HG03558 (cell line): ENCODE measurements at regions not wholly inside any gene's neighbourhood (a gene's known extent, or its start where the extent isn't known, plus 50 kb on each side); places are given as distances from the start of the nearest gene placed in this dataset.

Experiments used
- ATAC-seq: cut with Tn5 transposase; IDR thresholded peaks from one replicate; pipeline ENCODE4 v1.9.1; 2021; ENCODE audit warnings: moderate number of reproducible peaks; ENCODE audit not compliant: unreplicated experiment; ENCODE audit errors: extremely low read depth

- no peak for ATAC-seq
Measured at GRCh38 chr4:79495447-79495846, 87.4 kb upstream of the GK2 start.

GRCh38 chr4:79492148-79492547 lies 84.1 kb upstream of the GK2 start:
- ATAC-seq = no peak

GRCh38 chr4:79489506-79489905 lies 81.5 kb upstream of the GK2 start:
- ATAC-seq = no peak

- no peak for ATAC-seq
Measured at GRCh38 chr4:79476196-79476595, 68.2 kb upstream of the GK2 start.

GRCh38 chr4:79473439-79473724 lies 65.4 kb upstream of the GK2 start:
- ATAC-seq = no peak

GRCh38 chr4:79472693-79473438 lies 64.8 kb upstream of the GK2 start:
- no peak for ATAC-seq

- no peak for ATAC-seq
Measured at GRCh38 chr4:79472036-79472435, 64.0 kb upstream of the GK2 start.

- ATAC-seq = no peak
Measured at GRCh38 chr4:79471309-79471708, 63.3 kb upstream of the GK2 start.

- ATAC-seq = no peak
Measured at GRCh38 chr4:79467246-79467932, 59.4 kb upstream of the GK2 start.

- ATAC-seq = no peak
Measured at GRCh38 chr4:79466621-79467020, 58.6 kb upstream of the GK2 start.
